ENCODE measurements at regions not wholly inside any gene's neighbourhood (a gene's known extent, or its start where the extent isn't known, plus 50 kb on each side); places are given as distances from the start of the nearest gene placed in this dataset.

DNA sequence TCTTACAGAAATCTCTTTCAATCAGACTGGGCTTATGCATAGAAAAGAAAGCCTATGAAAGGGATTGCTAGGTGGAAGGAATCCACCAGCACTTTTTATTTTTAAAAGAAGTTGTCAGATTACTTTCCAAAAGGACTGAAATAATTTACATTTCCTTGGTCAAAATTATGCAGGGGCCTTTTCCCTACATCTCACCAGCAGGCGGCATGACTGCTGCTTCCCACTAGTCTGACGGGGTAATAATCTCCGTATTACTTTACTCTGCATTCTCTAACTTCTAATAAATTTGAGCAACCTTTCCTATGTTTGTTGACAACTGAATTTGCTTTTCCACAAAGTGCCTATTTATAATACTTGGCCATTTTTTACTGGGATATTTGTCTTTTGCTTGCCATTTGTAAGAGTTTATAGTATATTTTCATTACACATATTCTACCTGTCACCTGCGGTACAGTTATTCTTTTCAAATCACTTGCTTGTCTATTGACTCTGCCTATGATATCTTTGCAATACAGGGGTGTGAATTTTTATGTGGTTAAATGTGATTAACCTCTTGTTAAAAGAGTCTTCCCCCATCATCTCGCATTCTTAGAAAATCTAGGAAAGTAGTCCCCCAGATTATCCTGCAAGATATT lies 51.9 kb upstream of the USP47 start:
- ATAC-seq (ENCODE audit: low read depth) (peak; percentile 59; the same call in 1 of the 2 replicates), DNase-seq (peak; percentile 40)
- ChIA-PET CTCF (no interaction called here), POLR2A (ENCODE audit: unreplicated experiment) (no interaction called here)
- Histone ChIP-seq H4K20me1 (ENCODE audit: insufficient read depth, low read length) (no peaks in the 10 kb centered on the region), H4K91ac (ENCODE audit: insufficient read depth, low read depth, low read length) (no peak overlapping the region), H3K4me1 (ENCODE audit: control insufficient read depth, insufficient read depth, low read length) (no peaks in the 10 kb centered on the region), H3K9ac (ENCODE audit: low read depth, low read length) (no peak overlapping the region), H3K14ac (replicated peaks; ENCODE audit: low read depth, low read length) (no peak overlapping the region), H3K79me1 (ENCODE audit: low read depth in 1 of 2, low read length in 2 of 2) (no peaks in the 10 kb centered on the region), H3K18ac (ENCODE audit: low read depth, low read length) (no peak overlapping the region), H3K9me3 (ENCODE audit: control insufficient read depth, insufficient read depth, low read length) (no peaks in the 10 kb centered on the region), H3K23ac (ENCODE audit: low read depth, low read length) (no peak overlapping the region), H4K8ac (ENCODE audit: low read depth in 2 of 2, low read length in 2 of 2) (no peak overlapping the region), H2AFZ (replicated peaks; ENCODE audit: low read length, poor library complexity) (no peak overlapping the region), H3K36me3 (ENCODE audit: control insufficient read depth, insufficient read depth, low read length) (no peaks in the 10 kb centered on the region), H2AK5ac (ENCODE audit: low read depth, low read length) (no peak overlapping the region), H2BK15ac (ENCODE audit: low read depth, low read length) (no peak overlapping the region), H2BK120ac (ENCODE audit: low read depth, low read length) (no peak overlapping the region), H2BK20ac (ENCODE audit: low read depth, low read length) (no peak overlapping the region), H2AK9ac (replicated peaks; ENCODE audit: low read depth, low read length, poor library complexity) (no peak overlapping the region), H3K4ac (ENCODE audit: low read depth, low read length) (no peak overlapping the region), H3K4me3 (ENCODE audit: insufficient read depth, low read depth, low read length) (no peak overlapping the region), H4K5ac (ENCODE audit: low read depth, low read length) (no peak overlapping the region), H3K27me3 (ENCODE audit: control insufficient read depth, insufficient read depth, low read length) (peaks cover 3% of the 10 kb centered on the region), H2BK5ac (ENCODE audit: low read depth, low read length, poor library complexity, severe bottlenecking) (no peak overlapping the region), H3K4me2 (ENCODE audit: low read depth, low read length) (no peak overlapping the region), H3K27ac (ENCODE audit: insufficient read depth, low read length) (no peak overlapping the region), H3K56ac (ENCODE audit: extremely low read depth, insufficient read depth, low read length) (no peak overlapping the region), H3K9me1 (ENCODE audit: insufficient read depth, low read length) (no peaks in the 10 kb centered on the region)
- WGBS, 2 experiments (ENCODE audit: extremely low coverage in 2 of 2, insufficient read length in 1 of 2): no CpG with 5 or more reads among the region's 5 CpGs
- intact Hi-C loops (cut with micrococcal nuclease): loop anchor here (5.0 to 10.0 kb wide), 3 partner anchors 525 to 933 kb away; partner anchors contain the start of gene ZBED5
- in situ Hi-C loops (cut with MboI; ENCODE audit: low sequenced_read_pairs): loop anchor here (5.0 kb wide), 3 partner anchors 763 to 998 kb away; no protein-coding TSS in a partner anchor
- dilution Hi-C loops (cut with HindIII; ENCODE audit: low sequenced_read_pairs, unreplicated experiment): no loop called here
- BruUV-seq (replicated peaks): no TSS peak
- TF ChIP-seq SMC3 (IDR thresholded peaks at IDR 0.05; ENCODE audit: low read depth, low read length): peak; percentile 53
- TF ChIP-seq, protein P1, sequence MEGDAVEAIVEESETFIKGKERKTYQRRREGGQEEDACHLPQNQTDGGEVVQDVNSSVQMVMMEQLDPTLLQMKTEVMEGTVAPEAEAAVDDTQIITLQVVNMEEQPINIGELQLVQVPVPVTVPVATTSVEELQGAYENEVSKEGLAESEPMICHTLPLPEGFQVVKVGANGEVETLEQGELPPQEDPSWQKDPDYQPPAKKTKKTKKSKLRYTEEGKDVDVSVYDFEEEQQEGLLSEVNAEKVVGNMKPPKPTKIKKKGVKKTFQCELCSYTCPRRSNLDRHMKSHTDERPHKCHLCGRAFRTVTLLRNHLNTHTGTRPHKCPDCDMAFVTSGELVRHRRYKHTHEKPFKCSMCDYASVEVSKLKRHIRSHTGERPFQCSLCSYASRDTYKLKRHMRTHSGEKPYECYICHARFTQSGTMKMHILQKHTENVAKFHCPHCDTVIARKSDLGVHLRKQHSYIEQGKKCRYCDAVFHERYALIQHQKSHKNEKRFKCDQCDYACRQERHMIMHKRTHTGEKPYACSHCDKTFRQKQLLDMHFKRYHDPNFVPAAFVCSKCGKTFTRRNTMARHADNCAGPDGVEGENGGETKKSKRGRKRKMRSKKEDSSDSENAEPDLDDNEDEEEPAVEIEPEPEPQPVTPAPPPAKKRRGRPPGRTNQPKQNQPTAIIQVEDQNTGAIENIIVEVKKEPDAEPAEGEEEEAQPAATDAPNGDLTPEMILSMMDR (conservative IDR thresholded peaks at IDR 0.05; ENCODE audit: low read depth, low read length): peak; percentile 69
- TF ChIP-seq RFX5 (IDR thresholded peaks at IDR 0.05; ENCODE audit: low read depth, low read length): no peak
- TF ChIP-seq RAD21 (IDR thresholded peaks at IDR 0.05; ENCODE audit: low read length): peak; percentile 63
- TF ChIP-seq FOS (IDR thresholded peaks at IDR 0.05; ENCODE audit: low read depth, low read length): no peak

Measured in IMR-90 (cell line).